GM21825 (cell line): ENCODE measurements at regions not wholly inside any gene's neighbourhood (a gene's known extent, or its start where the extent isn't known, plus 50 kb on each side); places are given as distances from the start of the nearest gene placed in this dataset.
A peak's percentile ranks its signal among the peaks of the same experiment; 100 is the strongest.
"Not testable (repeated sequence)": the region's sequence is repeated elsewhere in the genome, so short reads cannot be mapped to it uniquely, and the experiment has no call there.

Experiments
- ATAC-seq: cut with Tn5 transposase; IDR thresholded peaks from one replicate; pipeline ENCODE4 v1.9.1; 2021; ENCODE audit warnings: mild to moderate bottlenecking, moderate library complexity; ENCODE audit not compliant: unreplicated experiment

- no peak for ATAC-seq
Observed at GRCh38 chr20:50435397-50436051, 74.7 kb upstream of the PTPN1 start.

- ATAC-seq = no peak
Observed at GRCh38 chr20:50436052-50436656, 74.0 kb upstream of the PTPN1 start.

GRCh38 chr20:50436696-50437095, 73.5 kb upstream of the PTPN1 start:
- ATAC-seq = no peak

DNA sequence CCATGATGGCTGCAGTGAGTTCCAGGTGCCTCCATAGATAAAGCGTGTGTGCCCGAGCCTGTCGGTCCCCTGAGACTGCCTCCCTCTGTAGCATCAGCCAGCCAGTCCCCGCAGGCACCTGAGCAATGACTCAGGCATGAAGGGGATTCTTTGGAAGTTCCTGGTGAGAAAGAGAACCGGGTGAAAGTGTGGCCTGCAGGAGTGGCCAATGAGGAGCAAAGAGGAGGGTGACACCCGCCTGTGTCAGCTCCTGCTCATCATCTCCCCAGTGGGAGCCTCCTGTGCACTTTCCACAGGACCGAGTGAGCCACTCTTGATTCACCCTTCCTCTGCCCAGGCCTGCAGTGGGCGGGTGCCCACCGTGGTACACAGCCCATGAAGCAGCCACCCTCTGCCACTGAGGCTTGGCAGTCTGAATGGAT, 71.2 kb upstream of the PTPN1 start:
- no peak for ATAC-seq

DNA sequence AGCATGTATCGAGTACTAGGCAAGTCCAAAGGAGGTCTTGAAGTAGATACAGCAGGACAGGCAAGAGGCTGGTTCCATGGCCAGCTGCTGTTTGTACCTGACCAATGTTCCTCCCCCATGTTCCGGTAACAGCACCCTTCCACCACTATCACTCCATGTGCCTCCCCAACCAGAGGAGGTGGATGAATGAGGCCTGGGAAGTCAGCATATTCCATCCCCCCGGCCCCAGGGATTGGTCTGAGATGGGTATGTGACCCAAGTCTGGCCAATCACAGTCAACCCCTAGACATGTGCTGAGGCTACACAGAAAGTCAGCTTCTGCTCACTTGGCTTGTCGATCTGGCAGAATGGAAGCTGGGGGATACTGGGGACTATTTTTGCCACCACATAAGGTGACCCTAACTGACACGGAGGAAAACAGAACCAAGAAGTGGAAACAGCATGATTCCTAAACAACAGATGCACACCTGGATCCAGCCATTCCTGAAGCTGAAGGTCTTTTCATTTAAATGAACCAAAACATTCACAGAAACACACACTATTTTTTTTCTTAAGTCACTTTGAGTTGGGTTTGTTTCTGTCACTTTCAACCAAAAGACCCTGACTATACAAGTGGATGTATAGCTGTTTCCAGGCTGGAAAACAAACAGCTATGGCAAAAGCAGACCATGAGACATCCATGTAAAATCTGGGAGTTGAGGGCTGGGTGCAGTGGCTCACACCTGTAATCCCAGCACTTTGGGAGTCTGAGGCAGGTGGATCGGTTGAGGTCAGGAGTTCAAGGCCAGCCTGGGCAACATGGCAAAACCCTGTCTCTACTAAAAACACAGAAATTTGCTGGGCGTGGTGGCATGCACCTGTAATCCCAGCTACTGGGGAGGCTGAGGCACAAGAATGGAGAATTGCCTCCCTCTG, 70.4 kb upstream of the PTPN1 start:
- no peak for ATAC-seq

GRCh38 chr20:50442512-50442911, 67.7 kb upstream of the PTPN1 start:
- no peak for ATAC-seq

DNA sequence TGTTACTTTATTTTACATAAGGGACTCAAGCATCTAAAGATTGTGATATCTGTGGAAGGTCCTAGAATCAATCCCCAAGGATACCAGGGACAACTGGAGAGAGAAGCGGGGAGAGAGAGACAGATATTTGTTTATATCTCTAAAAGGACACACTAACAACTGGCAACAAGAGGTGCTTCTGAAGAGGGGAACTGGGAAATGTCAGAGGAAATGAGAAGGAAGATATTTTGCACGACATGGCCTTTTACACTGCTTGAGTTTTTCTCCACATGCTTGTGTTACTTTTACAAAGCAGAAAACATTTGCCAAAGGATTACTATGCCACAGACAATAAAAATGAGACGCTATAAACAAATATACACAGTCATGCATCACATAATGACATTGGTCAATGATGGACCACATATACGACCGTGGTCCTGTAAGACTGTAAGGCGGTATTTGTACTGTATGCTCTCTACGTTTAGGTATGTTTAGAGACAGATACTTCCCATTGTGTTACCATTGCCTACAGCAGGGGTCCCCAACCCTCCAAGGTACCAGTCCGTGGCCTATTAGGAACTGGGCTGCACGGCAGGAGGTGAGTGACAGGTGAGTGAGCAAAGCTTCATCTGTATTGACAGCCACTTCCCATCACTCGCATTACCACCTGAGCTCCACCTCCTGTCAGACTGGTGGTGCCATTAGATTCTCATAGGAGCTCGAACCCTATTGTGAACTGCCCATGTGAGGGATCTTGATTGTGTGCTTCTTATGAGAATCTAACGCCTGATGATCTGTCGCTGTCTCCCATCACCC, 64.6 kb upstream of the PTPN1 start:
- ATAC-seq = no peak

- ATAC-seq = no peak
Observed at GRCh38 chr20:50446351-50447101, 63.7 kb upstream of the PTPN1 start.

GRCh38 chr20:50447102-50447804, 62.9 kb upstream of the PTPN1 start:
- no peak for ATAC-seq

DNA sequence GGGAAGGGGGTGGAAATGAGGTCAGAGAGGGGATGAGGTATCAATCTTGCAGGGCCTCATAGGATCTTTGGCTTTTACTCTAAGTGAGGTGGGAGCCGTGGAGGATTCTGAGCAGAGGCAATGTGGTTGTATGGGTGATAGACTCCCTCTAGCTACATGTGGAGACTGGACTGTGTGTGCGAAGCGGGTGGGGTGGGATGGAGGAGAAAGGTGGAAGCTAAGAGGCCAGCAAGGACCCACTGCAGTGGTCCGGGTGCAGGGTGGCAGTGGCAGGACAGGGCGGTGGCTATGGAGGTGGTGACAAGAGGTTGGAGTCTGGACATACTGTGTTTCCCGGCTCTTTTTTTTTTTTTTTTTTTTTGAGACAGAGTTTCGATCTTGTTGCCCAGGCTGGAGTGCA, 62.4 kb upstream of the PTPN1 start:
- ATAC-seq = no peak

- not testable (repeated sequence) for ATAC-seq
Observed at GRCh38 chr20:50448625-50449403, 61.4 kb upstream of the PTPN1 start.

DNA sequence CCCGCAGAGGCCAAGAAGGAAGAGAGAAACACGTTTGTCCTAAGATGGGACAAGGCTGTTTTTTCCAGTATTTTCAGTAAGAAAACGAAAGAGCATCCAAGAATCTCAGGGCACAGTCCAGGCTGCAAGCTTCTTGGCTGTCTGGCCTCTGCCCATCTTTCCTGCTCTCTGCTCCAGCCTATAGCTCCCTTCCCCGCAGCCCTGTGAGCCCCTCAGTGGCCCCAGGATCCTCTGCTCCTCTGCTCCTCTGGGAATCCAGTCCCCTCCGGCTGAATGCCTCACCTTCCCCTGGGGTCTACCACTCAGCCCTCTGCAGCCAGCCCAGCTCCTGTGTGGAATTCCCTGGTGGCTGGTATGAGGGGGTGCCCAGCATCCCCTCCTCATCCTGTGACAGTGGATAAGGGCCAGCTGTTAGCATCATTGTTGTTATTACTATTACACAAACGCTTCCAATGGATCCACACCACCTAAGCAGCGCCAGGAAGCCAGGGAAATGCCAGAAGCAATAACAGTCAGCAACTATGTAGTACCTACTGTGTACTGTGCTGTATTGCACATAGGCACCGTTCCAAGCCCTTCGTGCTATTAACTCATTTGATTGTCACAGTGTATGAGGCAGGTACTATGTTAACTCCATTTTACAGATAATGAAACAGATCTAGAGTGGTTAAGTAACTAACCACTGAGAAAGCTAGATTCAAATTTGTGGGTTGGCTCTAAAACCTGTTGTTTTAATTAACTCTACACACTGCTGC, 60.3 kb upstream of the PTPN1 start:
- ATAC-seq = peak; percentile 49

GRCh38 chr20:50450493-50450826, 59.7 kb upstream of the PTPN1 start:
- ATAC-seq = no peak

DNA sequence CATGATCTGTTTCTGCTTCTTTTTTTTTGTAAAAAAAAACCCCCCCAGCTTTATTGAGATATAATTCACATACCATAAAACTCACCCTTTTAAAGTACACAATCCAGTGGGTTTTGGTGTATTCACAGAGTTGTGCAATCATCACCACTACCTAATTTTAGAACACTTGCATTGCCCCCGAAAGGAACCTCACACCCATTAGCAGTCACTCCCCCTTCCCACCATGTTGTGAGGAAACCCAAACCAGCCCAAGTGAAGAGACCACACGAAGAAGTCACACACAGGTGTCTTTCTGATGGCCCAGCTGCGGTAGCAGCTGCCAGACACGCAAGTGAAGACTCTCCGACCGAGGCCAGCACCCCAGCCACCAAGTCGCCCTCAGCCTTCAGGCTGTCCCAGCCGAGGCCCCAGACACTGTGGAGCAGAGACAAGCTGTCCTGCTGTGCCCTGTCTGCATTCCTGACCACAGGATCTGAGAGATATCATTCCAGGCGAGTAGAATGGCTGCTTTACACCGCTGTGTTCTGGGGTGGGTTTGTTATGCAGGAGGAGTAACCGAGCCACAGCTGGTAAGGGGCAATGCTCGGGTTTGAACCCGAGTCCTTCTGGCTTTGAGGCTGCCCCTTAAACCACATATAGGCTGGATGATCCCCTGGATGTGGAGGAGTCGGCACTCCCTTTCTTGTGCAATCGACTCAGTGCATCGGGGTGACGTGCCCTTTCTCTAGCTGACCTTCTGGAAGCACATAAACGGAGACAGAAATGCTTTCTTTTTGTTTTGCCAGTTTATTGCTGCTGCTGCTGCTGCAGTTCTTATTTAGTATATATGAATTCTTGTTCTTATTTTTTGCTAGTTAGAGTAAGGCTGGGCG, 59.1 kb upstream of the PTPN1 start:
- ATAC-seq = peak; percentile 80

- ATAC-seq = not testable (repeated sequence)
Observed at GRCh38 chr20:50451792-50452425, 58.3 kb upstream of the PTPN1 start.

- ATAC-seq = no peak
Observed at GRCh38 chr20:50453533-50454244, 56.5 kb upstream of the PTPN1 start.
